Stomach (tissue), 4 donors: ENCODE measurements at regions not wholly inside any gene's neighbourhood (a gene's known extent, or its start where the extent isn't known, plus 50 kb on each side); places are given as distances from the start of the nearest gene placed in this dataset.

ENCODE experiments used
- EP300 ChIP-seq: sonication (generic); formaldehyde crosslinking; IDR thresholded peaks from one replicate; pipeline ENCODE4 v1.6.1; 2017; ENCODE audit warnings: antibody characterized with exemption
- POLR2A ChIP-seq, 4 donors: fragments of 450-650 bp; IDR thresholded peaks; one replicate each; pipeline ENCODE4 v1.6.1; 2016; ENCODE audit warnings: antibody characterized with exemption in 4 of 4, control low read depth in 2 of 4, mild to moderate bottlenecking in 1 of 4, moderate library complexity in 1 of 4
- POLR2AphosphoS5 ChIP-seq, 3 donors: sonication (generic); formaldehyde crosslinking; IDR thresholded peaks; one replicate each; pipeline ENCODE4 v1.6.1; 2016; ENCODE audit warnings: antibody characterized with exemption in 3 of 3
- TF ChIP-seq, protein P1 (sequence below), 7 experiments: fragments of 450-650 bp in 4 of 7; fragments of 200-600 bp in 3 of 7; sonication (generic) in 3 of 7; IDR thresholded peaks; one replicate each; pipeline ENCODE4 v1.5.1; 2016 to 2019; ENCODE audit warnings: antibody characterized with exemption in 7 of 7, control low read depth in 2 of 7, mild to moderate bottlenecking in 1 of 7

DNA sequence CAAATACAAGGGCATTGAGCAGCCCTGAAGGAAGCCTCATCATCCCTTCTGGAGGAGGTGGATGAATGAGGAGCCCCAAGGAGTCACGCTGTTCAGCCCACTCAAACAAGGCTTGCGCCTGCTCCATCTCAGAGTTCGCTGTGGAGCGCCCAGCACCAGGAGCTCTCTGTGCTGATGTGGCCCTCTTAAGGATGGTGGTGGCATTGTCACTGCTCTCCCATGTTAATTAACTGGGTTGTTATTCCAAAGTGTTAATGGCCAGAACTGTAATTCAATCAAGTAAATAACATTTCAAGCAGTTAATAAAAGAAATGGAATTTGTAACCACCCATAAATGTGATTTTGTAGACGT is 726.0 kb upstream of the RAB6C start:
- TF ChIP-seq POLR2A (IDR thresholded peaks at IDR 0.05) (no peak), EP300 (no peak), POLR2AphosphoS5 (IDR thresholded peaks at IDR 0.05) (no peak)
- TF ChIP-seq, protein P1, sequence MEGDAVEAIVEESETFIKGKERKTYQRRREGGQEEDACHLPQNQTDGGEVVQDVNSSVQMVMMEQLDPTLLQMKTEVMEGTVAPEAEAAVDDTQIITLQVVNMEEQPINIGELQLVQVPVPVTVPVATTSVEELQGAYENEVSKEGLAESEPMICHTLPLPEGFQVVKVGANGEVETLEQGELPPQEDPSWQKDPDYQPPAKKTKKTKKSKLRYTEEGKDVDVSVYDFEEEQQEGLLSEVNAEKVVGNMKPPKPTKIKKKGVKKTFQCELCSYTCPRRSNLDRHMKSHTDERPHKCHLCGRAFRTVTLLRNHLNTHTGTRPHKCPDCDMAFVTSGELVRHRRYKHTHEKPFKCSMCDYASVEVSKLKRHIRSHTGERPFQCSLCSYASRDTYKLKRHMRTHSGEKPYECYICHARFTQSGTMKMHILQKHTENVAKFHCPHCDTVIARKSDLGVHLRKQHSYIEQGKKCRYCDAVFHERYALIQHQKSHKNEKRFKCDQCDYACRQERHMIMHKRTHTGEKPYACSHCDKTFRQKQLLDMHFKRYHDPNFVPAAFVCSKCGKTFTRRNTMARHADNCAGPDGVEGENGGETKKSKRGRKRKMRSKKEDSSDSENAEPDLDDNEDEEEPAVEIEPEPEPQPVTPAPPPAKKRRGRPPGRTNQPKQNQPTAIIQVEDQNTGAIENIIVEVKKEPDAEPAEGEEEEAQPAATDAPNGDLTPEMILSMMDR (IDR thresholded peaks at IDR 0.05), result peak in 5 of 7 experiments; percentile 21 to 56 (median 44)
